Left renal pelvis (tissue), 4 donors: ENCODE measurements at regions not wholly inside any gene's neighbourhood (a gene's known extent, or its start where the extent isn't known, plus 50 kb on each side); places are given as distances from the start of the nearest gene placed in this dataset.
"Not testable (repeated sequence)": the region's sequence is repeated elsewhere in the genome, so short reads cannot be mapped to it uniquely, and the experiment has no call there.

Source experiments
- DNase-seq, 4 donors: peaks; one replicate each; pipeline ENCODE4 v3.0.0-alpha.2; 2013; ENCODE audit warnings: low read depth in 4 of 4, low spot score in 3 of 4

- DNase-seq: no peak
Observed at GRCh38 chr1:91099746-91100621, 78.1 kb upstream of the ZNF644 start.

- no peak for DNase-seq
Observed at GRCh38 chr1:91098299-91098906, 76.6 kb upstream of the ZNF644 start.

GRCh38 chr1:91095321-91095720 is 73.5 kb upstream of the ZNF644 start:
- not testable (repeated sequence) for DNase-seq

GRCh38 chr1:91092503-91092902 is 70.7 kb upstream of the ZNF644 start:
- no peak for DNase-seq

GRCh38 chr1:91091812-91092211 is 70.0 kb upstream of the ZNF644 start:
- no peak for DNase-seq

GRCh38 chr1:91080650-91081049 is 58.8 kb upstream of the ZNF644 start:
- DNase-seq: no peak

- DNase-seq: no peak
Observed at GRCh38 chr1:91078859-91079258, 57.0 kb upstream of the ZNF644 start.

- DNase-seq: no peak
Observed at GRCh38 chr1:91076834-91077233, 55.0 kb upstream of the ZNF644 start.

- no peak for DNase-seq
Observed at GRCh38 chr1:91075233-91076135, 53.6 kb upstream of the ZNF644 start.

GRCh38 chr1:91073299-91073698 is 51.5 kb upstream of the ZNF644 start:
- DNase-seq: no peak

- no peak for DNase-seq
Observed at GRCh38 chr1:91071838-91072237, 50.0 kb upstream of the ZNF644 start.
